ENCODE measurements at regions not wholly inside any gene's neighbourhood (a gene's known extent, or its start where the extent isn't known, plus 50 kb on each side); places are given as distances from the start of the nearest gene placed in this dataset.
"Not testable (repeated sequence)": the region's sequence is repeated elsewhere in the genome, so short reads cannot be mapped to it uniquely, and the experiment has no call there.

GRCh38 chr13:90321281-90321931, 1026.1 kb upstream of the MIR17HG start:
- no peak for TF ChIP-seq POLR2A (IDR thresholded peaks at IDR 0.05)
- TF ChIP-seq, protein P1, sequence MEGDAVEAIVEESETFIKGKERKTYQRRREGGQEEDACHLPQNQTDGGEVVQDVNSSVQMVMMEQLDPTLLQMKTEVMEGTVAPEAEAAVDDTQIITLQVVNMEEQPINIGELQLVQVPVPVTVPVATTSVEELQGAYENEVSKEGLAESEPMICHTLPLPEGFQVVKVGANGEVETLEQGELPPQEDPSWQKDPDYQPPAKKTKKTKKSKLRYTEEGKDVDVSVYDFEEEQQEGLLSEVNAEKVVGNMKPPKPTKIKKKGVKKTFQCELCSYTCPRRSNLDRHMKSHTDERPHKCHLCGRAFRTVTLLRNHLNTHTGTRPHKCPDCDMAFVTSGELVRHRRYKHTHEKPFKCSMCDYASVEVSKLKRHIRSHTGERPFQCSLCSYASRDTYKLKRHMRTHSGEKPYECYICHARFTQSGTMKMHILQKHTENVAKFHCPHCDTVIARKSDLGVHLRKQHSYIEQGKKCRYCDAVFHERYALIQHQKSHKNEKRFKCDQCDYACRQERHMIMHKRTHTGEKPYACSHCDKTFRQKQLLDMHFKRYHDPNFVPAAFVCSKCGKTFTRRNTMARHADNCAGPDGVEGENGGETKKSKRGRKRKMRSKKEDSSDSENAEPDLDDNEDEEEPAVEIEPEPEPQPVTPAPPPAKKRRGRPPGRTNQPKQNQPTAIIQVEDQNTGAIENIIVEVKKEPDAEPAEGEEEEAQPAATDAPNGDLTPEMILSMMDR (IDR thresholded peaks at IDR 0.05), result no peak
- H3K4me3 ChIP-seq, result no peak overlapping the region
- 38 to 47% methylated on average over 9 of the region's 9 CpGs for WGBS, 2 donors
- intact Hi-C loops (cut with DNase I), result no loop called here
- no peak for DNase-seq
- H3K27ac ChIP-seq, result no peak overlapping the region
- H3K4me1 ChIP-seq, result no peaks in the 10 kb centered on the region
- no peaks in the 10 kb centered on the region for H3K36me3 ChIP-seq
- H3K27me3 ChIP-seq, result no peaks in the 10 kb centered on the region
- H3K9me3 ChIP-seq, result no peaks in the 10 kb centered on the region

GRCh38 chr13:90329641-90330040, 1017.8 kb upstream of the MIR17HG start:
- H3K4me3 ChIP-seq, result no peak overlapping the region
- WGBS, 2 donors, result 30 to 33% methylated on average over 1 of the region's 1 CpG
- intact Hi-C loops (cut with DNase I), result no loop called here
- no peak for DNase-seq
- no peaks in the 10 kb centered on the region for H3K4me1 ChIP-seq
- TF ChIP-seq POLR2A (IDR thresholded peaks at IDR 0.05), result no peak
- TF ChIP-seq, protein P1 (IDR thresholded peaks at IDR 0.05), result no peak
- H3K36me3 ChIP-seq, result no peaks in the 10 kb centered on the region
- H3K9me3 ChIP-seq, result no peaks in the 10 kb centered on the region
- no peak overlapping the region for H3K27ac ChIP-seq
- H3K27me3 ChIP-seq, result no peaks in the 10 kb centered on the region

- no peak for TF ChIP-seq POLR2A (IDR thresholded peaks at IDR 0.05)
- TF ChIP-seq, protein P1 (IDR thresholded peaks at IDR 0.05), result no peak
- WGBS, 2 donors, result 52 to 62% methylated on average over 1 of the region's 1 CpG
These were observed 1015.5 kb upstream of the MIR17HG start for GRCh38 chr13:90331974-90332373.

GRCh38 chr13:90336507-90336906, 1011.0 kb upstream of the MIR17HG start:
- Histone ChIP-seq H3K4me3 (no peak overlapping the region), H3K9me3 (no peaks in the 10 kb centered on the region), H3K36me3 (no peaks in the 10 kb centered on the region), H3K4me1 (peaks cover 0 to 8% (median 0%) of the 10 kb centered on the region in 3 donors), H3K27me3 (no peaks in the 10 kb centered on the region), H3K27ac (no peak overlapping the region)
- intact Hi-C loops (cut with DNase I), result no loop called here
- TF ChIP-seq POLR2A (IDR thresholded peaks at IDR 0.05), result no peak
- TF ChIP-seq, protein P1 (IDR thresholded peaks at IDR 0.05), result no peak
- 37 to 47% methylated on average over 4 of the region's 4 CpGs for WGBS, 2 donors
- DNase-seq, result no peak

More at GRCh38 chr13:90331974-90332373, 1015.5 kb upstream of the MIR17HG start:
- no peak for DNase-seq
- Histone ChIP-seq H3K27me3 (no peaks in the 10 kb centered on the region), H3K27ac (no peak overlapping the region), H3K36me3 (no peaks in the 10 kb centered on the region), H3K9me3 (no peaks in the 10 kb centered on the region), H3K4me3 (no peak overlapping the region), H3K4me1 (peaks cover 0 to 8% (median 0%) of the 10 kb centered on the region in 3 donors)
- intact Hi-C loops (cut with DNase I), result no loop called here

GRCh38 chr13:90341348-90341747, 1006.1 kb upstream of the MIR17HG start:
- WGBS, 2 donors, result 72 to 91% methylated on average over 1 of the region's 1 CpG
- not testable (repeated sequence) for DNase-seq

GRCh38 chr13:90348477-90349136, 998.9 kb upstream of the MIR17HG start:
- H3K27me3 ChIP-seq; H3K4me3 ChIP-seq; H3K27ac ChIP-seq; H3K9me3 ChIP-seq; H3K36me3 ChIP-seq; DNase-seq; intact Hi-C loops (cut with DNase I); H3K4me1 ChIP-seq: not testable (repeated sequence)
- 100% methylated on average over 2 of the region's 42 CpGs; no CpG with 5 or more reads in 1 of the 2 donors for WGBS, 2 donors

More at GRCh38 chr13:90341348-90341747, 1006.1 kb upstream of the MIR17HG start:
- H3K9me3 ChIP-seq; H3K36me3 ChIP-seq; H3K27ac ChIP-seq; H3K4me3 ChIP-seq; H3K27me3 ChIP-seq; intact Hi-C loops (cut with DNase I); H3K4me1 ChIP-seq: not testable (repeated sequence)

All from esophagus squamous epithelium (tissue), 5 donors.